ENCODE measurements at regions not wholly inside any gene's neighbourhood (a gene's known extent, or its start where the extent isn't known, plus 50 kb on each side); places are given as distances from the start of the nearest gene placed in this dataset.
"Not testable (repeated sequence)": the region's sequence is repeated elsewhere in the genome, so short reads cannot be mapped to it uniquely, and the experiment has no call there.

DNA sequence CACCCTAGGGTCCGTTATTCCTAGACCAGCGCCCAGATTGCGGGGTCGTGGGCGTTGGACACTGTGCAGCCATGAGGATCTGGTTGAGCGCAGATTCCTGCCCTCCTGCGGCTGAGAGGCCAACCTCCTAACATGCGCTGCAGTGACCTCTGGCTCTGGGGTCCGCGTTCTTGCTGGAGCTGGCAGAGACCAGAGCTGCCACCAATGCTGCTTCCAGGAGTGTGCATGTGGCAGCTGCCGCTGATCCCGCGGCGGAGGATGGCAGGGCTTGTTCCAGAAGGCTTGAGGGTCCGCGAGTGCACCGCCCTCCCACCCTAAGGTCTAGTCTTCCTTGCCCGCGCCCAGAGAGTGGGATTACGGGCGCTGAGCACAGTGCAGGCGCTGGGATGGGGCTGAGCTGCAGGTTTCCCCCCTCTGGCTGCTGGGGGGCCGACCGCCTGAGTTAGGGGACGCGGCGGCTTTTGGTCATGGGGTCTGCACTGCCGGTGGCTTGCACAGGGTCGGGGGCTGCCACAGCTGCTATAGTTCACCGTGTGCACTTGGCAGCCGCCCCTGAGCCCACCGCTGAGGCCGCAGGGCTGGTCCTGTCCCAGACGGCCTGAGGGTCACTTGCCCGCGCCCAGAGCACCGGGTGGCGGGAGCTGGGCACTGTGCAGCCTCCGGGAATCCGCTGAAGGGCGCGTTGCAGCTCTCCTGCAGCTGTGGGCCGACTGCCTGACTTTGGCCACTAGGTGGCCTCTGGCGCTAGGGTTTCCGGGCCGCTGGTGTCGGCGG is 145.9 kb downstream of the CCDC74A start:
- peak overlapping the region in 9 of 10 donors; percentile 23 to 54 (median 43) for H3K4me3 ChIP-seq
- ATAC-seq: peak; percentile 91 to 98 (median 95)
- DNase-seq: peak; percentile 73 to 81
- peaks cover 0 to 46% (median 19%) of the 10 kb centered on the region in 7 donors for H3K27me3 ChIP-seq
- 2 to 3% methylated on average over 44 to 48 of the region's 48 CpGs for WGBS, 2 donors
- intact Hi-C loops (cut with DNase I): loop anchor here (5.0 to 10.0 kb wide), 7 partner anchors 129 to 521 kb away; partner anchors contain the start of gene MZT2A (in 1 of the 10)
- no peak overlapping the region for H3K27ac ChIP-seq
- no peaks in the 10 kb centered on the region for H3K36me3 ChIP-seq
- peaks cover 0 to 8% (median 0%) of the 10 kb centered on the region in 11 donors for H3K9me3 ChIP-seq
- TF ChIP-seq, protein P1, sequence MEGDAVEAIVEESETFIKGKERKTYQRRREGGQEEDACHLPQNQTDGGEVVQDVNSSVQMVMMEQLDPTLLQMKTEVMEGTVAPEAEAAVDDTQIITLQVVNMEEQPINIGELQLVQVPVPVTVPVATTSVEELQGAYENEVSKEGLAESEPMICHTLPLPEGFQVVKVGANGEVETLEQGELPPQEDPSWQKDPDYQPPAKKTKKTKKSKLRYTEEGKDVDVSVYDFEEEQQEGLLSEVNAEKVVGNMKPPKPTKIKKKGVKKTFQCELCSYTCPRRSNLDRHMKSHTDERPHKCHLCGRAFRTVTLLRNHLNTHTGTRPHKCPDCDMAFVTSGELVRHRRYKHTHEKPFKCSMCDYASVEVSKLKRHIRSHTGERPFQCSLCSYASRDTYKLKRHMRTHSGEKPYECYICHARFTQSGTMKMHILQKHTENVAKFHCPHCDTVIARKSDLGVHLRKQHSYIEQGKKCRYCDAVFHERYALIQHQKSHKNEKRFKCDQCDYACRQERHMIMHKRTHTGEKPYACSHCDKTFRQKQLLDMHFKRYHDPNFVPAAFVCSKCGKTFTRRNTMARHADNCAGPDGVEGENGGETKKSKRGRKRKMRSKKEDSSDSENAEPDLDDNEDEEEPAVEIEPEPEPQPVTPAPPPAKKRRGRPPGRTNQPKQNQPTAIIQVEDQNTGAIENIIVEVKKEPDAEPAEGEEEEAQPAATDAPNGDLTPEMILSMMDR (IDR thresholded peaks at IDR 0.05): peak; percentile 68 to 94 (median 91)
- H3K4me1 ChIP-seq: peaks cover 0 to 34% (median 20%) of the 10 kb centered on the region in 9 donors

DNA sequence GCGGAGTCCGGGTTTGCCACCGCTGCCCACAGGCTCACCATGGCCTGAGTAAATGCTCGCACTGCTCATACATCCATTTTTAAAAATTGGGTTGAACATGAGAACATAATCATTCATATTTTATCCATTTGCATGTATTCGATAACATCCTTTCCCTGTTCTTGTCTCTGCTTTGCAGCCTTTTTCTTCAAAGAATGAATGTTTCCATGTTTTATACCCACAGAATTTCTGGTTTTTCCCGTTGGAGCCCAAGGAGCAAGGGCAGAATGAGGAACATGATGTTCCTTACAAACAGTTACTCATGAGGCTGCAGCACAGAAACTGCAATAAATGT is 146.5 kb downstream of the CCDC74A start:
- intact Hi-C loops (cut with DNase I): loop anchor here (5.0 to 10.0 kb wide), 7 partner anchors 128 to 522 kb away; partner anchors contain the start of gene MZT2A (in 1 of the 10)

DNA sequence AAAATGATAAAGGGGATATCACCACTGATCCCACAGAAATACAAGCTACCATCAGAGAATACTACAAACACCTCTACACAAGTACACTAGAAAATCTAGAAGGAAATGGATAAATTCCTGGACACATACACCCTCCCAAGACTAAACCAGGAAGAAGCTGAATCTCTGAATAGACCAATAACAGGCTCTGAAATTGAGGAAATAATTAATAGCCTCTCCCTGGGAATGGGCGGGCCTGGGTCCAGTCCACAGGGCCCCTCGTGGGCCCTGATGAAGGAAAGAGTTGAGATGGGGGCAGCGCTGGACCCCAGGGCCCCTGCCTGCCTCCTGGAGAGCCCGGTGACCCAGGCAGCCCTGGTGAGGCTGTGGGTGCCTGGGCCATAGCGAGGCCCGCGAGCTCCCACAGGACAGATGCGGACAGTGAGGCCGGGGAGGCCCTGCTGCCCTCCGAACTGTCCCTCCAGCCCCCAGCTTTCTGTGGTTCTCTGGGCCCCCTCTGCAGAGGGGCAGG is 154.0 kb downstream of the CCDC74A start:
- Histone ChIP-seq H3K4me1 (peaks cover 0 to 19% (median 9%) of the 10 kb centered on the region in 9 donors), H3K27ac (peak overlapping the region; percentile 38 to 93 (median 76)), H3K4me3 (peak overlapping the region; percentile 23 to 81 (median 66))
- not testable (repeated sequence) for H3K36me3 ChIP-seq, H3K27me3 ChIP-seq, H3K9me3 ChIP-seq
- DNase-seq (peak in 1 of 2 donors; percentile 16), ATAC-seq (peak; percentile 44 to 79 (median 64))
- WGBS, 2 donors: 33 to 37% methylated on average over 9 to 10 of the region's 10 CpGs
- intact Hi-C loops (cut with DNase I): loop anchor here in 1 of 10 donors (5.0 kb wide), 1 partner anchor 121 kb away; no protein-coding TSS in a partner anchor

More for the DNA sequence above, 146.5 kb downstream of the CCDC74A start:
- TF ChIP-seq, protein P1 (IDR thresholded peaks at IDR 0.05): peak in 1 of 9 donors; percentile 1
- Histone ChIP-seq H3K27ac (no peak overlapping the region), H3K9me3 (peaks cover 0 to 2% (median 0%) of the 10 kb centered on the region in 11 donors), H3K36me3 (no peaks in the 10 kb centered on the region), H3K4me3 (peak overlapping the region in 7 of 10 donors; percentile 29 to 54 (median 44)), H3K27me3 (peaks cover 0 to 46% (median 19%) of the 10 kb centered on the region in 7 donors), H3K4me1 (peaks cover 0 to 33% (median 20%) of the 10 kb centered on the region in 9 donors)
- no peak for DNase-seq
- ATAC-seq: no peak
- 6% methylated on average over 6 of the region's 6 CpGs for WGBS, 2 donors

DNA sequence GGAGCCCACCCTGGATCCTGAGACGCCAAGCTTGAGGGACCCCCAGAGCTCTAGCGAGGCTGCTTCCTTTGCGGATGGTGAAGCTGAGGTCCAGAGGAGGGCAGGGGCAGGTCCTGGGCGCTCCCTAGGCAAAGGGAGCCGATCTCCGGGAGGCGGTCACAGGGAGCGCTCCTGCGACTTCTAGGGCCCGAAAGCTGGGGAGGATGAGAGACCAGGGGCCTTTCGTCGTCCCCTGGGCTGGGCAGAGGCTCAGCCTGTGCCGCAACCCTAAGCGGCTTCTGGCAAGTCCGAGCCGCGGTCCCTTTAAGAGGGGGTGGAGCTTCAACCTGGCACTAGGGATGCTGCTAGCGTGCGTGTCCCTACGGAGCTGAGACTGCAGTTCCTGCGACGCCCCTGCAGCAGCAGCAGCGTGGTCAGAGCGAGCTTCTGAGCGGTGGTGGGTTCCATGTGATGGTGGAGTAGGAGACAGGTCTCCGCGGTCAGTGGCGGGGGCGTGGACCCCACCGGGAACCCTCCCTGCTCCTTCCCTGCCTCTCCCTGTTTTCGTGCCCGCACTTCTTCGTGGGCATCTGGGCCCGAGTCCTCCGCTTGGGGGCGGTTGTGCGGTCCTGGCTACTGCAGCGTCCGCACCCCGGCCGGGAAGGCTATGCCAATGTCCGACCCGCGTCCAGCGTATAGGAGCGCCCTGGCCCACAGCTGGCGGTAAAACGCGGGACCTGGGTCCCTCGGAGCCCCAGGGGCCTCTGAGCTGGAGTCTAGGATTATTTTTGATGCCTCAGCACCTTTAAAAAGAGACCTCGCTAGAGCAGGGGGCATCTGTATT is 154.6 kb downstream of the CCDC74A start:
- Histone ChIP-seq H3K4me1 (peaks cover 0 to 19% (median 9%) of the 10 kb centered on the region in 9 donors), H3K27me3 (peaks cover 0 to under 1% (median 0%) of the 10 kb centered on the region in 7 donors), H3K36me3 (peaks cover 0 to 11% (median 0%) of the 10 kb centered on the region in 9 donors), H3K27ac (peak overlapping the region; percentile 38 to 93 (median 76)), H3K4me3 (peak overlapping the region; percentile 23 to 81 (median 66)), H3K9me3 (no peaks in the 10 kb centered on the region)
- DNase-seq: peak; percentile 79 to 82
- intact Hi-C loops (cut with DNase I): loop anchor here in 1 of 10 donors (5.0 kb wide), 1 partner anchor 120 kb away; no protein-coding TSS in a partner anchor
- TF ChIP-seq, protein P1 (IDR thresholded peaks at IDR 0.05): peak in 5 of 9 donors; percentile 11 to 40 (median 28)
- 0% methylated on average over 46 to 51 of the region's 51 CpGs for WGBS, 2 donors
- peak; percentile 97 to 100 (median 99) for ATAC-seq

DNA sequence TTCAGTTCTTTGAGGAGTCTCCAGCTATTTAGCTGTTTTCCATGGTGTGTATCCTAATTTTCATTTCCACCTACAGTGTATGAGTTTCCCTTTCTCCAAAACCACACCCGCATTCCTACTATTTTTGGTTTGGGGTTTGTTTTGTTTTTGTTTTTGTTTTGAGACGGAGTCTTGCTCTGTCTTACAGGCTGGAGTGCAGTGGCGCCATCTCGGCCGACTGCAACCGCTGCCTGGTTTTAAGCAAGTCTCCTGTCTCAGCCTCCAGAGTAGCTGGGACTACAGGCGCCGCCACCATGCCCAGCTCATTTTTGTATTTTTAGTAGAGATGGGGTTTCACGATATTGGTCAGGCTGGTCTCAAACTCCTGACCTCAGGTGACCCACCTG is 155.2 kb downstream of the CCDC74A start:
- not testable (repeated sequence) for H3K9me3 ChIP-seq, H3K27me3 ChIP-seq
- DNase-seq (peak in 1 of 2 donors; percentile 16), ATAC-seq (peak in 7 of 8 donors; percentile 16 to 73 (median 53))
- WGBS, 2 donors: 6 to 16% methylated on average over 9 of the region's 9 CpGs
- H3K4me3 ChIP-seq: peak overlapping the region; percentile 23 to 81 (median 66)
- peak overlapping the region in 8 of 10 donors; percentile 64 to 93 (median 82) for H3K27ac ChIP-seq
- H3K36me3 ChIP-seq: peaks cover 0 to 17% (median 0%) of the 10 kb centered on the region in 9 donors
- intact Hi-C loops (cut with DNase I): loop anchor here in 1 of 10 donors (5.0 kb wide), 1 partner anchor 119 kb away; no protein-coding TSS in a partner anchor
- H3K4me1 ChIP-seq: peaks cover 0 to 19% (median 9%) of the 10 kb centered on the region in 9 donors

DNA sequence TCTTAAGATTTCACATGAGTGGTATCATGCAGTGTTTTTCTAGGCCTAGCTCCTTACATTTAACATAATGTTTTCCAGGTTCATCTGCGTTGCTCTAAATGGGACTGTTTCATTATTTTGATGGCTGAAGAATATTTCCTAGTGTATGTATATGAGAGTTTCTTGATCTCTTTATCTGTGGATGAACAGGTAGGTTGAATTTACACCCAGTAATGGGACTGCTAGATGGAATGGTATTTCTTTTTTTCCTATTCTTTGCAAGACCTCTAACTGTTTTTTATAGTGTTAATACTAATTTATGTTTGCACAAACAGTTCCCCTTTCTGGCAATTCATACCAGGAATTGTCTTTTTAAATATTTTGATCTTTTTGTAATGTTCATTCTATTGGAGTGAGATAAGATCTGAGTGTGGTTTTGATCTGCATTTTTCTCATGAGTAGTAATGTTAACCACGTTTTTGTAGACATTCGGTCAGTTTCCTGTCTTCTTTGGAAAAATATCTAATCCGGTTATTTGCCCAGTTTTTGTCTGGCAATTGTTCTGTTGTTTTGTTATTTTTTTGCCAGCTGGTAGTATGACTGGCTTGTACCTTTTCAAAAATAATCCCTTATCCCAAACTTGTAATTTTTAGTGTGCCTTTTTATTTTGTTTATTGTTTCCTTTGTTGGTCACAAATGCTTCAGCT is 157.1 kb downstream of the CCDC74A start:
- intact Hi-C loops (cut with DNase I): loop anchor here in 1 of 10 donors (5.0 kb wide), 1 partner anchor 118 kb away; no protein-coding TSS in a partner anchor
- ATAC-seq, H3K9me3 ChIP-seq, H3K27me3 ChIP-seq, DNase-seq: not testable (repeated sequence)
- Histone ChIP-seq H3K36me3 (peaks cover 0 to 31% (median 0%) of the 10 kb centered on the region in 9 donors), H3K4me3 (peak overlapping the region in 2 of 10 donors; percentile 72 to 75), H3K27ac (peak overlapping the region in 3 of 10 donors; percentile 16 to 57 (median 23)), H3K4me1 (peaks cover 0 to 19% (median 9%) of the 10 kb centered on the region in 9 donors)
- WGBS, 2 donors: 58 to 63% methylated on average over 4 of the region's 4 CpGs
